Endothelial cell of umbilical vein (primary cell): ENCODE measurements at regions not wholly inside any gene's neighbourhood (a gene's known extent, or its start where the extent isn't known, plus 50 kb on each side); places are given as distances from the start of the nearest gene placed in this dataset.

Experiments
- BruUV-seq: library from RNA; stranded (reverse); fragments of 400-500 nt; replicated peaks from 2 replicates; lab custom pipeline; 2021; lab: Mats Ljungman, UMichigan
- CTCF ChIA-PET: fragments of 300-600, 350-600 bp; sonication (Branson Sonifier 250); formaldehyde crosslinking; loops from one replicate; lab custom pipeline; 2021; ENCODE audit warnings: antibody characterized with exemption, inconsistent platforms; lab: Charles Lee
- POLR2A ChIA-PET: fragments of 300-600, 350-600 bp; sonication (Branson Sonifier 250); formaldehyde crosslinking; loops from one replicate; lab custom pipeline; 2021; ENCODE audit warnings: antibody characterized with exemption, inconsistent platforms; lab: Charles Lee
- DNase-seq: peaks from one replicate; pipeline ENCODE4 v3.0.0-alpha.2; 2011; ENCODE audit warnings: low read depth, low spot score
- FAIRE-seq: peaks from 2 replicates; lab custom pipeline; 2011; peaks lifted over from hg19 to GRCh38; lab: Jason Lieb, UNC
- H2AFZ ChIP-seq: 2 replicates; pipeline ENCODE4 v1.6.0; 2012; ENCODE audit warnings: low read depth, low read length, control low read depth, inconsistent platforms
- H3K27ac ChIP-seq: 2 replicates; pipeline ENCODE4 v1.5.1; 2011; ENCODE audit warnings: low read depth, mild to moderate bottlenecking, control low read depth, low read length, moderate library complexity; ENCODE audit not compliant: insufficient read depth
- H3K27me3 ChIP-seq, 2 experiments: 2 replicates each; pipeline versions ENCODE4 v1.6.0 to v1.6.1; 2011; ENCODE audit warnings: low read length in 2 of 2, mixed read lengths in 1 of 2; ENCODE audit not compliant: control insufficient read depth in 2 of 2, insufficient read depth in 2 of 2
- H3K36me3 ChIP-seq, 2 experiments: 2 replicates in 1 of 2; 3 replicates in 1 of 2; pipeline ENCODE4 v1.5.1; 2011; ENCODE audit warnings: low read length in 2 of 2, mild to moderate bottlenecking in 1 of 2, moderate library complexity in 1 of 2; ENCODE audit not compliant: control insufficient read depth in 2 of 2, insufficient read depth in 2 of 2; ENCODE audit errors: extremely low read depth in 1 of 2
- H3K4me1 ChIP-seq: 3 replicates; pipeline ENCODE4 v1.5.1; 2011; ENCODE audit warnings: mild to moderate bottlenecking, low read length; ENCODE audit not compliant: control insufficient read depth, insufficient read depth; ENCODE audit errors: extremely low read depth
- H3K4me2 ChIP-seq: 2 replicates; pipeline ENCODE4 v1.6.1; 2011; ENCODE audit warnings: low read length, control low read depth, mixed read lengths; ENCODE audit not compliant: insufficient read depth
- H3K4me3 ChIP-seq, 3 experiments: fragments of 200-600 bp in 1 of 3; sonication (generic), shearing (Covaris generic) in 1 of 3; replicated peaks in 1 of 3; 2 replicates each; pipeline ENCODE4 v1.5.1; 2011 to 2016; ENCODE audit warnings: control low read depth in 3 of 3, low read length in 3 of 3, mild to moderate bottlenecking in 2 of 3, inconsistent platforms in 1 of 3, low read depth in 1 of 3, moderate library complexity in 1 of 3; ENCODE audit not compliant: insufficient read depth in 1 of 3
- H3K79me2 ChIP-seq: 2 replicates; pipeline ENCODE4 v1.6.0; 2012; ENCODE audit warnings: low read length, inconsistent platforms; ENCODE audit not compliant: control insufficient read depth, insufficient read depth
- H3K9ac ChIP-seq: replicated peaks from 2 replicates; pipeline ENCODE3; 2011; ENCODE audit warnings: low read length, control low read depth; ENCODE audit not compliant: insufficient read depth; ENCODE audit errors: extremely low read depth
- H3K9me1 ChIP-seq: replicated peaks from 3 replicates; pipeline ENCODE4 v1.6.0; 2011; ENCODE audit warnings: mild to moderate bottlenecking, low read length; ENCODE audit not compliant: control insufficient read depth, insufficient read depth; ENCODE audit errors: extremely low read depth
- H3K9me3 ChIP-seq: replicated peaks from 2 replicates; pipeline ENCODE4 v1.5.1; 2012; ENCODE audit warnings: low read length, inconsistent platforms; ENCODE audit not compliant: control insufficient read depth, insufficient read depth
- H4K20me1 ChIP-seq: replicated peaks from 2 replicates; pipeline ENCODE3; 2011; ENCODE audit warnings: mild to moderate bottlenecking, low read length; ENCODE audit not compliant: control insufficient read depth, insufficient read depth; ENCODE audit errors: extremely low read depth
- EZH2 ChIP-seq: IDR thresholded peaks from 2 replicates; pipeline ENCODE4 v1.6.1; 2012; ENCODE audit warnings: borderline replicate concordance, low read depth, mild to moderate bottlenecking, moderate library complexity, low read length, inconsistent platforms; ENCODE audit not compliant: severe bottlenecking
- FOS ChIP-seq: IDR thresholded peaks from 2 replicates; pipeline ENCODE4 v1.6.1; 2011; ENCODE audit warnings: mild to moderate bottlenecking, low read length, moderate library complexity, borderline replicate concordance; ENCODE audit not compliant: insufficient read depth
- GATA2 ChIP-seq: IDR thresholded peaks from 2 replicates; pipeline ENCODE4 v1.7.0; 2011; ENCODE audit warnings: low read depth, mild to moderate bottlenecking, moderate library complexity, mixed read lengths, low read length; ENCODE audit not compliant: insufficient read length, insufficient read depth
- JUN ChIP-seq: IDR thresholded peaks from 2 replicates; pipeline ENCODE4 v1.6.1; 2011; ENCODE audit warnings: borderline replicate concordance, low read depth; ENCODE audit not compliant: insufficient read length, insufficient read depth
- POLR2A ChIP-seq: IDR thresholded peaks from 2 replicates; pipeline ENCODE4 v1.6.1; 2012; ENCODE audit warnings: low read depth, mild to moderate bottlenecking, control low read depth, low read length
- POLR2AphosphoS5 ChIP-seq: IDR thresholded peaks from 2 replicates; pipeline ENCODE4 v1.6.1; 2012; ENCODE audit warnings: low read depth, mild to moderate bottlenecking, control low read depth, low read length, moderate library complexity; ENCODE audit not compliant: insufficient read depth
- dilution Hi-C: fragments of 300-500 bp; cut with MboI; formaldehyde crosslinking; loops from one replicate; pipeline ENCODE4 v1.15.0; 2019; ENCODE audit warnings: low sequenced_read_pairs; ENCODE audit not compliant: extremely low pct_ligation_motif_present
- intact Hi-C: fragments of 100-400 bp; cut with micrococcal nuclease; formaldehyde crosslinking; loops from one replicate; pipeline ENCODE4 v1.10.0; 2022
- TF ChIP-seq, protein P1 (sequence below), 2 donors: IDR thresholded peaks; 1 replicate in 1 of 2; 2 replicates in 1 of 2; pipeline ENCODE4 v1.5.1; 2011; ENCODE audit warnings: low read length in 2 of 2, mild to moderate bottlenecking in 2 of 2, moderate library complexity in 2 of 2, control low read depth in 1 of 2, inconsistent platforms in 1 of 2, low read depth in 1 of 2; ENCODE audit not compliant: insufficient read depth in 1 of 2; ENCODE audit errors: extremely low read depth in 1 of 2
- TF ChIP-seq, protein P2 (sequence below): IDR thresholded peaks from 2 replicates; pipeline ENCODE4 v1.6.1; 2011; ENCODE audit not compliant: insufficient read depth, insufficient read length

DNA sequence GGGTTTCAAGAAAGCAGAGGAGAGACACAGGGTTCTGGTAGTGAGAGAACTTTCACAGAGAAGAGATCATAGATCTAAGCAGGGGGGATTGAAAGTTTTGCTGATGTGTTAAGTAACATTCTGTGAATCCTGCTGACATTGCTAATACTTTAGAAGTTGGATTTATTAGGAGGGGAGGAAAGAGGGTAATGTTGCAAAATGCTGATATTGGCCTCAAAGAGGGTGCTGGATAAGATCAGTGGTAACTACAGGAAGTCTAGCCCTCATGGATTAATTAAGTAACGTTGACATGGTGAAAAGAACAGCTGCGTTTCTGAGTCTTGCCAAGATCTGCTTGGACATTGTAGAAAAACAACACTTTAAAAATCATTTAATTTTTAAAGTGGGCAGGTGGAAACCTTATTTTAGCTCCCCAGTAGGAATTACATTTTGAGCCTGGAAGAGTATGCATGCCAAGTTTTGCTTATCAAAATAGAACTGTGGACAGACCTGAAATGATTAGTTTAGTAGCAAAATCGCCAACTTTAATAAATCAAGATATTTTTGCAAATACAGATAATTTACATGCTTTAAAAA, 606.0 kb upstream of the HTR1E start:
- no peaks in the 10 kb centered on the region for H3K79me2 ChIP-seq
- H3K4me2 ChIP-seq, result no peak overlapping the region
- BruUV-seq, result no TSS peak
- POLR2A ChIA-PET, result no interaction called here
- H3K9me1 ChIP-seq, result no peaks in the 10 kb centered on the region
- H3K9ac ChIP-seq, result no peak overlapping the region
- FAIRE-seq (no peak), DNase-seq (no peak)
- H3K4me3 ChIP-seq, result no peak overlapping the region
- intact Hi-C loops, result no loop called here
- H3K36me3 ChIP-seq, result no peaks in the 10 kb centered on the region
- no peak overlapping the region for H2AFZ ChIP-seq
- no peaks in the 10 kb centered on the region for H3K27me3 ChIP-seq
- CTCF ChIA-PET, result no interaction called here
- no peak for TF ChIP-seq JUN
- TF ChIP-seq, protein P1, sequence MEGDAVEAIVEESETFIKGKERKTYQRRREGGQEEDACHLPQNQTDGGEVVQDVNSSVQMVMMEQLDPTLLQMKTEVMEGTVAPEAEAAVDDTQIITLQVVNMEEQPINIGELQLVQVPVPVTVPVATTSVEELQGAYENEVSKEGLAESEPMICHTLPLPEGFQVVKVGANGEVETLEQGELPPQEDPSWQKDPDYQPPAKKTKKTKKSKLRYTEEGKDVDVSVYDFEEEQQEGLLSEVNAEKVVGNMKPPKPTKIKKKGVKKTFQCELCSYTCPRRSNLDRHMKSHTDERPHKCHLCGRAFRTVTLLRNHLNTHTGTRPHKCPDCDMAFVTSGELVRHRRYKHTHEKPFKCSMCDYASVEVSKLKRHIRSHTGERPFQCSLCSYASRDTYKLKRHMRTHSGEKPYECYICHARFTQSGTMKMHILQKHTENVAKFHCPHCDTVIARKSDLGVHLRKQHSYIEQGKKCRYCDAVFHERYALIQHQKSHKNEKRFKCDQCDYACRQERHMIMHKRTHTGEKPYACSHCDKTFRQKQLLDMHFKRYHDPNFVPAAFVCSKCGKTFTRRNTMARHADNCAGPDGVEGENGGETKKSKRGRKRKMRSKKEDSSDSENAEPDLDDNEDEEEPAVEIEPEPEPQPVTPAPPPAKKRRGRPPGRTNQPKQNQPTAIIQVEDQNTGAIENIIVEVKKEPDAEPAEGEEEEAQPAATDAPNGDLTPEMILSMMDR (IDR thresholded peaks at IDR 0.05; ENCODE audit: extremely low read depth in 1 of 2, insufficient read depth in 1 of 2, low read depth in 1 of 2, low read length in 2 of 2), result no peak
- TF ChIP-seq EZH2, result no peak
- TF ChIP-seq POLR2A, result no peak
- no peak for TF ChIP-seq GATA2
- no peak for TF ChIP-seq POLR2AphosphoS5
- TF ChIP-seq, protein P2, sequence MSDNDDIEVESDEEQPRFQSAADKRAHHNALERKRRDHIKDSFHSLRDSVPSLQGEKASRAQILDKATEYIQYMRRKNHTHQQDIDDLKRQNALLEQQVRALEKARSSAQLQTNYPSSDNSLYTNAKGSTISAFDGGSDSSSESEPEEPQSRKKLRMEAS, result no peak
- TF ChIP-seq FOS, result no peak
- no peak overlapping the region for H3K27ac ChIP-seq
- no peaks in the 10 kb centered on the region for H3K4me1 ChIP-seq
- peaks cover 4% of the 10 kb centered on the region for H3K9me3 ChIP-seq
- H4K20me1 ChIP-seq, result no peaks in the 10 kb centered on the region
- dilution Hi-C loops, result no loop called here
